Liver (tissue), 3 donors: ENCODE measurements at regions not wholly inside any gene's neighbourhood (a gene's known extent, or its start where the extent isn't known, plus 50 kb on each side); places are given as distances from the start of the nearest gene placed in this dataset.

ENCODE experiments used
- HNF4A ChIP-seq, 2 donors: conservative IDR thresholded peaks; 2 replicates each; pipeline ENCODE4 v1.6.1; 2016; ENCODE audit warnings: antibody characterized with exemption in 2 of 2, mild to moderate bottlenecking in 2 of 2
- JUND ChIP-seq, 2 donors: IDR thresholded peaks; 2 replicates each; pipeline ENCODE4 v1.6.1; 2016; ENCODE audit warnings: antibody characterized with exemption in 2 of 2
- NR2F2 ChIP-seq: IDR thresholded peaks from 2 replicates; pipeline ENCODE4 v1.6.1; 2016; ENCODE audit warnings: antibody characterized with exemption
- RAD21 ChIP-seq, 2 donors: IDR thresholded peaks; 2 replicates each; pipeline ENCODE4 v1.6.1; 2016; ENCODE audit warnings: antibody characterized with exemption in 2 of 2, mild to moderate bottlenecking in 2 of 2
- SP1 ChIP-seq: IDR thresholded peaks from 2 replicates; pipeline ENCODE4 v1.6.1; 2018; ENCODE audit warnings: antibody characterized with exemption, mild to moderate bottlenecking
- TAF1 ChIP-seq: conservative IDR thresholded peaks from 2 replicates; pipeline ENCODE4 v1.6.1; 2016; ENCODE audit warnings: antibody characterized with exemption, mild to moderate bottlenecking
- YY1 ChIP-seq: IDR thresholded peaks from 2 replicates; pipeline ENCODE4 v1.6.1; 2016; ENCODE audit warnings: antibody characterized with exemption, mild to moderate bottlenecking
- TF ChIP-seq, protein P1 (sequence below): fragments of 150-350 bp; IDR thresholded peaks from 2 replicates; pipeline ENCODE4 v1.5.1; 2017; ENCODE audit warnings: improper control_type of control experiment, low read depth, low read length; ENCODE audit not compliant: missing input control
- TF ChIP-seq, protein P2 (sequence below): IDR thresholded peaks from 2 replicates; pipeline ENCODE4 v1.6.1; 2016; ENCODE audit warnings: antibody characterized with exemption
- TF ChIP-seq, protein P3 (sequence below): IDR thresholded peaks from 2 replicates; pipeline ENCODE4 v1.6.1; 2016; ENCODE audit warnings: antibody characterized with exemption
- TF ChIP-seq, protein P4 (sequence below): IDR thresholded peaks from 2 replicates; pipeline ENCODE4 v1.6.1; 2016; ENCODE audit warnings: antibody characterized with exemption
- TF ChIP-seq, protein P5 (sequence below): IDR thresholded peaks from 2 replicates; pipeline ENCODE4 v1.6.1; 2016; ENCODE audit warnings: antibody characterized with exemption, mild to moderate bottlenecking
- donor health status: healthy.
- donor health status: healthy.

DNA sequence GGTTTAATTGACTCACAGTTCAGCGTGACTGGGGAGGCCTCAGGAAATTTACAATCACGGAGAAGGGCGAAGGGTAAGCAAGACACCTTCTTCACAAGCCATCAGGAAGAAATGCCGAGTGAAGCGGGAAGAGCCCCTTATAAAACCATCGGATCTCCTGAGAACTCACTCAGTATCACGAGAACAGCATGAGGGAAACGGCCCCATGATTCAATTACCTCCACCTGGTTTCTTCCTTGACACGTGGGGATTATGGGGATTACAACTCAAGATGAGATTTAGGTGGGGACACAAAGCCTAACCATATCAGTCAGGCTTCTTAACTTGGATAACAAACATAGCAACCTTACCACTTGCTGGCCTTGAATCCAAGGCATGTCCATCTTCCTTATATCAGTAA is 73.6 kb upstream of the FOXN2 start:
- TF ChIP-seq, protein P1, sequence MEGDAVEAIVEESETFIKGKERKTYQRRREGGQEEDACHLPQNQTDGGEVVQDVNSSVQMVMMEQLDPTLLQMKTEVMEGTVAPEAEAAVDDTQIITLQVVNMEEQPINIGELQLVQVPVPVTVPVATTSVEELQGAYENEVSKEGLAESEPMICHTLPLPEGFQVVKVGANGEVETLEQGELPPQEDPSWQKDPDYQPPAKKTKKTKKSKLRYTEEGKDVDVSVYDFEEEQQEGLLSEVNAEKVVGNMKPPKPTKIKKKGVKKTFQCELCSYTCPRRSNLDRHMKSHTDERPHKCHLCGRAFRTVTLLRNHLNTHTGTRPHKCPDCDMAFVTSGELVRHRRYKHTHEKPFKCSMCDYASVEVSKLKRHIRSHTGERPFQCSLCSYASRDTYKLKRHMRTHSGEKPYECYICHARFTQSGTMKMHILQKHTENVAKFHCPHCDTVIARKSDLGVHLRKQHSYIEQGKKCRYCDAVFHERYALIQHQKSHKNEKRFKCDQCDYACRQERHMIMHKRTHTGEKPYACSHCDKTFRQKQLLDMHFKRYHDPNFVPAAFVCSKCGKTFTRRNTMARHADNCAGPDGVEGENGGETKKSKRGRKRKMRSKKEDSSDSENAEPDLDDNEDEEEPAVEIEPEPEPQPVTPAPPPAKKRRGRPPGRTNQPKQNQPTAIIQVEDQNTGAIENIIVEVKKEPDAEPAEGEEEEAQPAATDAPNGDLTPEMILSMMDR: no peak
- TF ChIP-seq JUND (IDR thresholded peaks at IDR 0.05): no peak
- TF ChIP-seq, protein P2, sequence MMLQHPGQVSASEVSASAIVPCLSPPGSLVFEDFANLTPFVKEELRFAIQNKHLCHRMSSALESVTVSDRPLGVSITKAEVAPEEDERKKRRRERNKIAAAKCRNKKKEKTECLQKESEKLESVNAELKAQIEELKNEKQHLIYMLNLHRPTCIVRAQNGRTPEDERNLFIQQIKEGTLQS: no peak
- TF ChIP-seq, protein P3, sequence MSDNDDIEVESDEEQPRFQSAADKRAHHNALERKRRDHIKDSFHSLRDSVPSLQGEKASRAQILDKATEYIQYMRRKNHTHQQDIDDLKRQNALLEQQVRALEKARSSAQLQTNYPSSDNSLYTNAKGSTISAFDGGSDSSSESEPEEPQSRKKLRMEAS: no peak
- no peak for TF ChIP-seq SP1
- no peak for TF ChIP-seq NR2F2
- TF ChIP-seq, protein P4, sequence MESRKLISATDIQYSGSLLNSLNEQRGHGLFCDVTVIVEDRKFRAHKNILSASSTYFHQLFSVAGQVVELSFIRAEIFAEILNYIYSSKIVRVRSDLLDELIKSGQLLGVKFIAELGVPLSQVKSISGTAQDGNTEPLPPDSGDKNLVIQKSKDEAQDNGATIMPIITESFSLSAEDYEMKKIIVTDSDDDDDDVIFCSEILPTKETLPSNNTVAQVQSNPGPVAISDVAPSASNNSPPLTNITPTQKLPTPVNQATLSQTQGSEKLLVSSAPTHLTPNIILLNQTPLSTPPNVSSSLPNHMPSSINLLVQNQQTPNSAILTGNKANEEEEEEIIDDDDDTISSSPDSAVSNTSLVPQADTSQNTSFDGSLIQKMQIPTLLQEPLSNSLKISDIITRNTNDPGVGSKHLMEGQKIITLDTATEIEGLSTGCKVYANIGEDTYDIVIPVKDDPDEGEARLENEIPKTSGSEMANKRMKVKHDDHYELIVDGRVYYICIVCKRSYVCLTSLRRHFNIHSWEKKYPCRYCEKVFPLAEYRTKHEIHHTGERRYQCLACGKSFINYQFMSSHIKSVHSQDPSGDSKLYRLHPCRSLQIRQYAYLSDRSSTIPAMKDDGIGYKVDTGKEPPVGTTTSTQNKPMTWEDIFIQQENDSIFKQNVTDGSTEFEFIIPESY: no peak
- TF ChIP-seq RAD21 (IDR thresholded peaks at IDR 0.05): no peak
- TF ChIP-seq, protein P5, sequence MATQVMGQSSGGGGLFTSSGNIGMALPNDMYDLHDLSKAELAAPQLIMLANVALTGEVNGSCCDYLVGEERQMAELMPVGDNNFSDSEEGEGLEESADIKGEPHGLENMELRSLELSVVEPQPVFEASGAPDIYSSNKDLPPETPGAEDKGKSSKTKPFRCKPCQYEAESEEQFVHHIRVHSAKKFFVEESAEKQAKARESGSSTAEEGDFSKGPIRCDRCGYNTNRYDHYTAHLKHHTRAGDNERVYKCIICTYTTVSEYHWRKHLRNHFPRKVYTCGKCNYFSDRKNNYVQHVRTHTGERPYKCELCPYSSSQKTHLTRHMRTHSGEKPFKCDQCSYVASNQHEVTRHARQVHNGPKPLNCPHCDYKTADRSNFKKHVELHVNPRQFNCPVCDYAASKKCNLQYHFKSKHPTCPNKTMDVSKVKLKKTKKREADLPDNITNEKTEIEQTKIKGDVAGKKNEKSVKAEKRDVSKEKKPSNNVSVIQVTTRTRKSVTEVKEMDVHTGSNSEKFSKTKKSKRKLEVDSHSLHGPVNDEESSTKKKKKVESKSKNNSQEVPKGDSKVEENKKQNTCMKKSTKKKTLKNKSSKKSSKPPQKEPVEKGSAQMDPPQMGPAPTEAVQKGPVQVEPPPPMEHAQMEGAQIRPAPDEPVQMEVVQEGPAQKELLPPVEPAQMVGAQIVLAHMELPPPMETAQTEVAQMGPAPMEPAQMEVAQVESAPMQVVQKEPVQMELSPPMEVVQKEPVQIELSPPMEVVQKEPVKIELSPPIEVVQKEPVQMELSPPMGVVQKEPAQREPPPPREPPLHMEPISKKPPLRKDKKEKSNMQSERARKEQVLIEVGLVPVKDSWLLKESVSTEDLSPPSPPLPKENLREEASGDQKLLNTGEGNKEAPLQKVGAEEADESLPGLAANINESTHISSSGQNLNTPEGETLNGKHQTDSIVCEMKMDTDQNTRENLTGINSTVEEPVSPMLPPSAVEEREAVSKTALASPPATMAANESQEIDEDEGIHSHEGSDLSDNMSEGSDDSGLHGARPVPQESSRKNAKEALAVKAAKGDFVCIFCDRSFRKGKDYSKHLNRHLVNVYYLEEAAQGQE: no peak
- no peak for TF ChIP-seq YY1
- TF ChIP-seq HNF4A (conservative IDR thresholded peaks at IDR 0.05): no peak
- no peak for TF ChIP-seq TAF1
